ENCODE measurements at regions not wholly inside any gene's neighbourhood (a gene's known extent, or its start where the extent isn't known, plus 50 kb on each side); places are given as distances from the start of the nearest gene placed in this dataset.

DNA sequence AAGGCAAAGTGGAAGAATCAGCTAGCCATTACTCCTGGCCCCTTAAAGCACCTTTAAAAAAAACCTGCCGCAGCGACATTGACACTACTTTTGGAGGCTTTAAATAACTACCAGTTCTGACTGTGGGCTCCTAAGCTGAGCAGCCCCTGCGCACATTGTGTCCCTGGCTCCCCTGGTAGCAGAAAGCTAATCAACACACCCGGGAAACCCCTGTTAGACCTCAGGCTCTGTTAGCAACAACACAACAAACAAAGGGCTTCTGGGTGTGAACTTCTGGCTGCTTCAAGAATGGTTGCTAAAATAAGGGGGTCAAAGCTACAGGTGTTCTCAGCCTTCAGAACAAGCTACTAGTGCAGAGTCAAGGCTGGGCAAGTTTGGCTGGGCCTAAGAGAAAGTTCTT, 83.6 kb downstream of the TMEM100 start:
- TF ChIP-seq ZC3H10 (CRISPR knock-in tag; IDR thresholded peaks at IDR 0.05) = no peak
- TF ChIP-seq, protein P1, sequence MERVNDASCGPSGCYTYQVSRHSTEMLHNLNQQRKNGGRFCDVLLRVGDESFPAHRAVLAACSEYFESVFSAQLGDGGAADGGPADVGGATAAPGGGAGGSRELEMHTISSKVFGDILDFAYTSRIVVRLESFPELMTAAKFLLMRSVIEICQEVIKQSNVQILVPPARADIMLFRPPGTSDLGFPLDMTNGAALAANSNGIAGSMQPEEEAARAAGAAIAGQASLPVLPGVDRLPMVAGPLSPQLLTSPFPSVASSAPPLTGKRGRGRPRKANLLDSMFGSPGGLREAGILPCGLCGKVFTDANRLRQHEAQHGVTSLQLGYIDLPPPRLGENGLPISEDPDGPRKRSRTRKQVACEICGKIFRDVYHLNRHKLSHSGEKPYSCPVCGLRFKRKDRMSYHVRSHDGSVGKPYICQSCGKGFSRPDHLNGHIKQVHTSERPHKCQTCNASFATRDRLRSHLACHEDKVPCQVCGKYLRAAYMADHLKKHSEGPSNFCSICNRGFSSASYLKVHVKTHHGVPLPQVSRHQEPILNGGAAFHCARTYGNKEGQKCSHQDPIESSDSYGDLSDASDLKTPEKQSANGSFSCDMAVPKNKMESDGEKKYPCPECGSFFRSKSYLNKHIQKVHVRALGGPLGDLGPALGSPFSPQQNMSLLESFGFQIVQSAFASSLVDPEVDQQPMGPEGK (CRISPR knock-in tag; IDR thresholded peaks at IDR 0.05; ENCODE audit: borderline replicate concordance) = no peak
- TF ChIP-seq RARB (CRISPR knock-in tag; IDR thresholded peaks at IDR 0.05) = no peak
- TF ChIP-seq TCF4 (CRISPR knock-in tag; IDR thresholded peaks at IDR 0.05; ENCODE audit: borderline replicate concordance) = no peak
- TF ChIP-seq, protein P2, sequence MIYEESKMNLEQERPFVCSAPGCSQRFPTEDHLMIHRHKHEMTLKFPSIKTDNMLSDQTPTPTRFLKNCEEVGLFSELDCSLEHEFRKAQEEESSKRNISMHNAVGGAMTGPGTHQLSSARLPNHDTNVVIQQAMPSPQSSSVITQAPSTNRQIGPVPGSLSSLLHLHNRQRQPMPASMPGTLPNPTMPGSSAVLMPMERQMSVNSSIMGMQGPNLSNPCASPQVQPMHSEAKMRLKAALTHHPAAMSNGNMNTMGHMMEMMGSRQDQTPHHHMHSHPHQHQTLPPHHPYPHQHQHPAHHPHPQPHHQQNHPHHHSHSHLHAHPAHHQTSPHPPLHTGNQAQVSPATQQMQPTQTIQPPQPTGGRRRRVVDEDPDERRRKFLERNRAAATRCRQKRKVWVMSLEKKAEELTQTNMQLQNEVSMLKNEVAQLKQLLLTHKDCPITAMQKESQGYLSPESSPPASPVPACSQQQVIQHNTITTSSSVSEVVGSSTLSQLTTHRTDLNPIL (CRISPR knock-in tag; IDR thresholded peaks at IDR 0.05; ENCODE audit: low read depth) = no peak
- TF ChIP-seq ARNTL (CRISPR knock-in tag; IDR thresholded peaks at IDR 0.05; ENCODE audit: borderline replicate concordance, low read depth) = no peak
- no peak for TF ChIP-seq TOX (CRISPR knock-in tag; IDR thresholded peaks at IDR 0.05; ENCODE audit: borderline replicate concordance)
- TF ChIP-seq ZFP3 (CRISPR knock-in tag; IDR thresholded peaks at IDR 0.05) = no peak
- TF ChIP-seq, protein P3, sequence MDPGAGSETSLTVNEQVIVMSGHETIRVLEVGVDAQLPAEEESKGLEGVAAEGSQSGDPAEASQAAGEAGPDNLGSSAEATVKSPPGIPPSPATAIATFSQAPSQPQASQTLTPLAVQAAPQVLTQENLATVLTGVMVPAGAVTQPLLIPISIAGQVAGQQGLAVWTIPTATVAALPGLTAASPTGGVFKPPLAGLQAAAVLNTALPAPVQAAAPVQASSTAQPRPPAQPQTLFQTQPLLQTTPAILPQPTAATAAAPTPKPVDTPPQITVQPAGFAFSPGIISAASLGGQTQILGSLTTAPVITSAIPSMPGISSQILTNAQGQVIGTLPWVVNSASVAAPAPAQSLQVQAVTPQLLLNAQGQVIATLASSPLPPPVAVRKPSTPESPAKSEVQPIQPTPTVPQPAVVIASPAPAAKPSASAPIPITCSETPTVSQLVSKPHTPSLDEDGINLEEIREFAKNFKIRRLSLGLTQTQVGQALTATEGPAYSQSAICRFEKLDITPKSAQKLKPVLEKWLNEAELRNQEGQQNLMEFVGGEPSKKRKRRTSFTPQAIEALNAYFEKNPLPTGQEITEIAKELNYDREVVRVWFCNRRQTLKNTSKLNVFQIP (CRISPR knock-in tag; IDR thresholded peaks at IDR 0.05; ENCODE audit: borderline replicate concordance, low read depth) = no peak
- TF ChIP-seq CSDC2 (CRISPR knock-in tag; IDR thresholded peaks at IDR 0.05) = no peak

All from SK-N-SH treated with all-trans-retinoic acid at 6 μM for 48 hours (cell line).